ENCODE measurements at regions not wholly inside any gene's neighbourhood (a gene's known extent, or its start where the extent isn't known, plus 50 kb on each side); places are given as distances from the start of the nearest gene placed in this dataset.

DNA sequence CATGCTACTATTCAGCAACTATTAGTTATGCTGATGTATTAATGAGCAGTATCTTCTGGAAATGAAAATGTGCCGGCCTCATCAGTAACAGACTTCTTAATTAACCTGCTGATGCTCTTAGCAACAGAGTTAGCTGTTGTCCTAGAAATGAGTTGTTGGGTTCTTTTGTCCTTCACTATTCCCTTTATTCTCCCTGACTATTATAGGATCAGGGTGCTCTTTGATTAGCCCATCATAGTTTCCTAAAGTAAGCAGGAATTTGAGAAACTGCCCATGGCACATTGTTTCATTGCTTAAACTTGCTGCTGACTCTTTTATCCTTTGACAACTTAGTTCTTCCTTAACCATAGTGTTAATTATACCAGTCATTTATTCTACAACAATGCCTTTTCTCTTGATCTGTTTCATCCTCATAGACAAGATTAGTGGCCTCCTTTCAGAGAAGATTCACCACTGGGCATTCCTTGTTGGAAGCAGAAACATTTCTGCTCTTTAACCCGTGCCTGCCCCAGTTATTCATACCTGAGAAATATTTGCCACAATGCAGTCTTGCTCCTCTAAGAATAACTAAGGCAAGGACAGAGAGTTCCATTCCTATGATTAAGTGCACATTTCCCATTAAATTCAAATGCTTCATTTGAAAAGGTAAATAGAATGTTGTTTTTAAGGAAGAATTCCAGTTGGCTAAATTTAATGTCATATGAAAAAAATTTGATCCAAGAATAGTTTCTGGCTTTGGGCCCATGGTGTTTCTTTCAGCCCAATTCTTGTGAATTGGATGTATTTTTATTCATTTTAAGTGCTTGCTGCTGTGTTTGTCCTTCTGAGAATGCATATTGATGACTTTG is 573.3 kb upstream of the TBL1XR1 start:
- Histone ChIP-seq H3K9me3 (ENCODE audit: insufficient read depth, low read depth, low read length) (peaks cover 5% of the 10 kb centered on the region), H3K36me3 (ENCODE audit: control insufficient read depth in 1 of 2, insufficient read depth in 2 of 2, low read length in 2 of 2) (no peaks in the 10 kb centered on the region), H2BK120ac (ENCODE audit: insufficient read depth, low read length, poor library complexity) (no peak overlapping the region), H2AK5ac (ENCODE audit: low read length) (no peak overlapping the region), H4K91ac (ENCODE audit: low read depth, low read length) (no peak overlapping the region), H2BK5ac (ENCODE audit: low read depth, low read length, poor library complexity) (no peak overlapping the region), H3K4me3 (ENCODE audit: low read depth, low read length) (no peak overlapping the region), H3K79me1 (ENCODE audit: low read length) (no peaks in the 10 kb centered on the region), H3K18ac (ENCODE audit: low read length) (no peak overlapping the region), H3K23ac (ENCODE audit: low read length) (no peak overlapping the region), H4K12ac (ENCODE audit: low read depth, low read length) (no peak overlapping the region), H2BK12ac (ENCODE audit: low read length) (no peak overlapping the region), H3K4me1 (ENCODE audit: control insufficient read depth in 1 of 2, insufficient read depth in 2 of 2, low read length in 2 of 2) (no peaks in the 10 kb centered on the region), H3K27ac (ENCODE audit: low read depth, low read length) (no peak overlapping the region), H3K27me3 (ENCODE audit: insufficient read depth, low read length) (no peaks in the 10 kb centered on the region), H4K8ac (ENCODE audit: low read depth, low read length) (no peak overlapping the region), H3K9ac (ENCODE audit: low read length) (no peak overlapping the region), H3K79me2 (ENCODE audit: control insufficient read depth, insufficient read depth, low read length, poor library complexity) (no peaks in the 10 kb centered on the region), H3K14ac (ENCODE audit: low read length) (no peak overlapping the region), H3K4me2 (ENCODE audit: low read length) (no peak overlapping the region), H2AFZ (ENCODE audit: insufficient read depth, low read length, poor library complexity) (no peak overlapping the region), H3K4ac (ENCODE audit: low read depth, low read length) (no peak overlapping the region)
- WGBS (ENCODE audit: extremely low coverage, insufficient coverage, insufficient read length) = no CpG with 5 or more reads among the region's 2 CpGs
- peak in 1 of 2 donors; percentile 48 for DNase-seq

DNA sequence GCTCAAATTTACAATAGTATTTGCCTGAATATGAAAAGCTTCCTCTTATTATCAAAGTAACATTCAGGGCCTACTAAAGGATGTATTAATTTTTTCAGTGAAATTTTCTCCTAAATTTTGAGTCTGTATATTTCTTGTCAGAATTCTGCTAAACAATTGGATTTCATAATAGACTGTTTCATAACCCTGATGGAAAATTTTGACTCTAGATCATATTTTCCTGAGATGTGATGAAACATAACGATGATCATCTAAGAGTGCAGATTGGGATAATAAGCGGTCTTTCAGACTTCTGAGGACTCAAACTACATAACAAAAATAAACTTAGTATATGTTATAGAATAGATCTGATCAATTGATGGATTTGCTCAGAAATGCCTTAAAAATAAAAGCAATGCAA is 574.5 kb upstream of the TBL1XR1 start:
- Histone ChIP-seq H2BK5ac (ENCODE audit: low read depth, low read length, poor library complexity) (no peak overlapping the region), H3K79me1 (ENCODE audit: low read length) (peaks cover 4% of the 10 kb centered on the region), H3K4me3 (ENCODE audit: low read depth, low read length) (no peak overlapping the region), H3K27me3 (ENCODE audit: insufficient read depth, low read length) (no peaks in the 10 kb centered on the region), H2AFZ (ENCODE audit: insufficient read depth, low read length, poor library complexity) (no peak overlapping the region), H4K12ac (ENCODE audit: low read depth, low read length) (no peak overlapping the region), H2BK12ac (ENCODE audit: low read length) (no peak overlapping the region), H3K4me1 (ENCODE audit: control insufficient read depth in 1 of 2, insufficient read depth in 2 of 2, low read length in 2 of 2) (peaks cover under 1 to 6% of the 10 kb centered on the region in 2 experiments), H2AK5ac (ENCODE audit: low read length) (no peak overlapping the region), H3K36me3 (ENCODE audit: control insufficient read depth in 1 of 2, insufficient read depth in 2 of 2, low read length in 2 of 2) (no peaks in the 10 kb centered on the region), H3K23ac (ENCODE audit: low read length) (no peak overlapping the region), H3K9ac (ENCODE audit: low read length) (no peak overlapping the region), H3K9me3 (ENCODE audit: insufficient read depth, low read depth, low read length) (peaks cover 5% of the 10 kb centered on the region), H4K91ac (ENCODE audit: low read depth, low read length) (no peak overlapping the region), H2BK120ac (ENCODE audit: insufficient read depth, low read length, poor library complexity) (no peak overlapping the region), H3K4ac (ENCODE audit: low read depth, low read length) (no peak overlapping the region), H3K14ac (ENCODE audit: low read length) (no peak overlapping the region), H4K8ac (ENCODE audit: low read depth, low read length) (no peak overlapping the region), H3K18ac (ENCODE audit: low read length) (no peak overlapping the region), H3K79me2 (ENCODE audit: control insufficient read depth, insufficient read depth, low read length, poor library complexity) (no peaks in the 10 kb centered on the region), H3K27ac (ENCODE audit: low read depth, low read length) (no peak overlapping the region), H3K4me2 (ENCODE audit: low read length) (no peak overlapping the region)
- DNase-seq = peak in 1 of 2 donors; percentile 15
- no CpG with 5 or more reads among the region's 2 CpGs for WGBS (ENCODE audit: extremely low coverage, insufficient coverage, insufficient read length)

DNA sequence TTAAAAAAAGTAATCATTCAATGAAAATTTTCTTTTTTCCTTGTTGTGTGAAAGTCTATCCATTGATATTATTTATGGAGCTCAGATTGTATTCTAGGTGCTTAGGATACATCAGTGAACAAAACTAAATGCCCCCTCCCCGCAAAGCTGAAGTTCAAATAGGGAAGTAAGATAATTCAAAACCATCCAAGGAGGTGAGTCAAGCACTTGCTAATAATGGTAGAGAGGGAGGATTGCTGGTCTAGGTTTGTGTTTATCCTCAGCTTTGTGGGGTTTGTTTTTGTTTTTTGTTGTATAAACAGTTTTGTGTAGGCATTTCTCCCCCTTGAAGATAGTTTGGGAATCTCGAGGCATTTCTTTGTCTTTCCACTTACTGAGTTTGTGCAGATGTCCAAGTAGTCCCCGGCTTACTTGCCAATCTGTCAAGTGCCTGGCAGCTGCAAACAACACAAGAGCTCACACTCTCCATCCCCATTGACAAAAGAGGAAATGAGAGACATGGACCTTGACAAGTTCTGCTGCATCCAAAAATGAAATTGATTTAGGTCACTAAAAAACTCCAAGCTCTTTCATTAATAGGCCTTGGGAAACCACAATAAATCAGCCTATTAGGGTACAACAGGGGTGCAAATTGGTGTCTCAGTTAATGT is 575.8 kb upstream of the TBL1XR1 start:
- no CpG with 5 or more reads among the region's 3 CpGs for WGBS (ENCODE audit: extremely low coverage, insufficient coverage, insufficient read length)
- no peak overlapping the region for H3K4me3 ChIP-seq (ENCODE audit: low read depth, low read length)
- H3K4me1 ChIP-seq (ENCODE audit: control insufficient read depth in 1 of 2, insufficient read depth in 2 of 2, low read length in 2 of 2) = peaks cover 2 to 8% of the 10 kb centered on the region in 2 experiments
- no peak overlapping the region for H4K8ac ChIP-seq (ENCODE audit: low read depth, low read length)
- no peak overlapping the region for H2AK5ac ChIP-seq (ENCODE audit: low read length)
- H2BK5ac ChIP-seq (ENCODE audit: low read depth, low read length, poor library complexity) = no peak overlapping the region
- H3K27me3 ChIP-seq (ENCODE audit: insufficient read depth, low read length) = no peaks in the 10 kb centered on the region
- no peak overlapping the region for H3K27ac ChIP-seq (ENCODE audit: low read depth, low read length)
- H4K12ac ChIP-seq (ENCODE audit: low read depth, low read length) = no peak overlapping the region
- peaks cover 8% of the 10 kb centered on the region for H3K79me1 ChIP-seq (ENCODE audit: low read length)
- H3K9me3 ChIP-seq (ENCODE audit: insufficient read depth, low read depth, low read length) = peaks cover 5% of the 10 kb centered on the region
- no peak overlapping the region for H3K4ac ChIP-seq (ENCODE audit: low read depth, low read length)
- no peak overlapping the region for H3K9ac ChIP-seq (ENCODE audit: low read length)
- no peak overlapping the region for H3K4me2 ChIP-seq (ENCODE audit: low read length)
- H3K79me2 ChIP-seq (ENCODE audit: control insufficient read depth, insufficient read depth, low read length, poor library complexity) = no peaks in the 10 kb centered on the region
- no peak overlapping the region for H2BK120ac ChIP-seq (ENCODE audit: insufficient read depth, low read length, poor library complexity)
- no peak overlapping the region for H3K23ac ChIP-seq (ENCODE audit: low read length)
- DNase-seq = no peak
- no peak overlapping the region for H2BK12ac ChIP-seq (ENCODE audit: low read length)
- H3K18ac ChIP-seq (ENCODE audit: low read length) = no peak overlapping the region
- no peak overlapping the region for H3K14ac ChIP-seq (ENCODE audit: low read length)
- H3K36me3 ChIP-seq (ENCODE audit: control insufficient read depth in 1 of 2, insufficient read depth in 2 of 2, low read length in 2 of 2) = no peaks in the 10 kb centered on the region
- no peak overlapping the region for H4K91ac ChIP-seq (ENCODE audit: low read depth, low read length)
- no peak overlapping the region for H2AFZ ChIP-seq (ENCODE audit: insufficient read depth, low read length, poor library complexity)

- no peak for DNase-seq
- Histone ChIP-seq H3K27ac (ENCODE audit: low read depth, low read length) (no peak overlapping the region), H3K14ac (ENCODE audit: low read length) (no peak overlapping the region), H2BK120ac (ENCODE audit: insufficient read depth, low read length, poor library complexity) (no peak overlapping the region), H3K27me3 (ENCODE audit: insufficient read depth, low read length) (no peaks in the 10 kb centered on the region), H3K79me2 (ENCODE audit: control insufficient read depth, insufficient read depth, low read length, poor library complexity) (no peaks in the 10 kb centered on the region), H3K9me3 (ENCODE audit: insufficient read depth, low read depth, low read length) (peaks cover under 1% of the 10 kb centered on the region), H2AFZ (ENCODE audit: insufficient read depth, low read length, poor library complexity) (no peak overlapping the region), H4K91ac (ENCODE audit: low read depth, low read length) (no peak overlapping the region), H3K4me2 (ENCODE audit: low read length) (no peak overlapping the region), H4K8ac (ENCODE audit: low read depth, low read length) (no peak overlapping the region), H2BK12ac (ENCODE audit: low read length) (no peak overlapping the region), H3K9ac (ENCODE audit: low read length) (no peak overlapping the region), H2AK5ac (ENCODE audit: low read length) (no peak overlapping the region), H3K23ac (ENCODE audit: low read length) (no peak overlapping the region), H3K4me1 (ENCODE audit: control insufficient read depth in 1 of 2, insufficient read depth in 2 of 2, low read length in 2 of 2) (peaks cover 2 to 8% of the 10 kb centered on the region in 2 experiments), H3K4me3 (ENCODE audit: low read depth, low read length) (no peak overlapping the region), H3K79me1 (ENCODE audit: low read length) (peaks cover 8% of the 10 kb centered on the region), H3K18ac (ENCODE audit: low read length) (no peak overlapping the region), H3K36me3 (ENCODE audit: control insufficient read depth in 1 of 2, insufficient read depth in 2 of 2, low read length in 2 of 2) (no peaks in the 10 kb centered on the region), H3K4ac (ENCODE audit: low read depth, low read length) (no peak overlapping the region), H4K12ac (ENCODE audit: low read depth, low read length) (no peak overlapping the region), H2BK5ac (ENCODE audit: low read depth, low read length, poor library complexity) (no peak overlapping the region)
- no CpG with 5 or more reads among the region's 1 CpG for WGBS (ENCODE audit: extremely low coverage, insufficient coverage, insufficient read length)
Measured at GRCh38 chr3:177773717-177774116, 576.4 kb upstream of the TBL1XR1 start.

All from trophoblast cell (in vitro differentiated cells and primary cell).